HG03575 (cell line): ENCODE measurements at regions not wholly inside any gene's neighbourhood (a gene's known extent, or its start where the extent isn't known, plus 50 kb on each side); places are given as distances from the start of the nearest gene placed in this dataset.
"Not testable (repeated sequence)": the region's sequence is repeated elsewhere in the genome, so short reads cannot be mapped to it uniquely, and the experiment has no call there.

Source experiments
- ATAC-seq: cut with Tn5 transposase; IDR thresholded peaks from one replicate; pipeline ENCODE4 v1.9.1; 2021; ENCODE audit not compliant: unreplicated experiment, insufficient number of reproducible peaks, low FRiP score; ENCODE audit errors: extremely low read depth

- no peak for ATAC-seq
Measured at GRCh38 chr1:212495766-212496494, 63.2 kb downstream of the NENF start.

GRCh38 chr1:212496682-212497081, 64.0 kb downstream of the NENF start:
- ATAC-seq: no peak

GRCh38 chr1:212497553-212497952, 64.8 kb downstream of the NENF start:
- ATAC-seq: no peak

- no peak for ATAC-seq
Measured at GRCh38 chr1:212498283-212499040, 65.7 kb downstream of the NENF start.

DNA sequence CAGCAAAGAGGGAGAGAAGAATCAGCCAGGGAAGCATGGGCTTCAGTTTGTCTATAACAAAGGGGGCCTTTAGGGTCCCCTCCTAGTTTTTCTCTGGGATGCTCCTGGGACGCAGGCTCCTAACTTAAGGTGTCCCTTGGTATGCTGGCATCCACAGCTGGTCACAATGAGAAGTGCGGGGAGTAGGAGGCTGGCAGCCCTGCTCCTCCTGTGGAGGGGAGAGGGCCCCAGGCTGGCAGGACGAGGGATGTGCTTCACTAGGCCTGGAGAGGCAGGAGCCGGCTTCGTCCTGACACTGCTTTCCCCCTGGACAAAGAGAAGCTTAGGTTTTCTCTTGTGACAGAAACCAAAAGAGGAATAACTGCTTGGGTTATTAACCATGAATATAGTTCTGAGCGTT, 67.6 kb downstream of the NENF start:
- no peak for ATAC-seq

DNA sequence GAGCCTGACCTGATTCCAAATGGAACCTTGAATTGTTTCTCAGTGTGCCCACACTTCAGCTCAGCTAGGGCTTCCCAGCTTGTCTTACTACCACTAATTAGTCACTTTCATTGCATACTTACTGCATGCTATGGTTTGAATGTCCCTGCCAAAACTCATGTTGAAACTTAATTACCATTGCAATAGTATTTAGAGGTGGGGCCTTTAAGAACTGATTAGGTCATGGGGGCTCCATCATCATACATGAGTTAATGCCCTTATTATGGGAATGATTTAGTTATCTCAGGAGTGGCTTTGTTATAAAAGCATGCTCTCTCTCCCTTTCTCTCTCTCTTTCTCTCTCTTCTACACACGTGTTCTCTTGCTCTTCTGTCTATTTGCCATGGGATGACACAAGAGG, 68.3 kb downstream of the NENF start:
- ATAC-seq: no peak

DNA sequence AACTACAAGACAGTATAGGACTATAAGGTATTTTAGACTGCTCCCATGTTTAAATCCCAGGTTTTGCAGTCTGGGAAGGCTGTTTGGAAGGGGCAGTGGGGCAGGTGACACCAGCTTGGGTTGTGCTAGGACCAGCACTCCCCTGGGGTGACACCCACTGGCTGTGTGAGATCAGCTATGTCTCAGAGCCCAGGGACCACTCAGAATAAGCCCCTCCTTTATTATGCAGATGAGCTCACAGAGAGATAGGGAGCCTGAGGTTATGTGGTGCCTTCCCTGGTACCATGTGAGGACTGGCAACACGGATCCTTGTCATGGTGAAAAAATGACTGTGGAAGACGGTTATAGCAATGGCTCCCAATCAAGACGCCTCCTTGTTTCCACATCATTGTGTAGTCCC, 71.0 kb downstream of the NENF start:
- ATAC-seq: no peak

DNA sequence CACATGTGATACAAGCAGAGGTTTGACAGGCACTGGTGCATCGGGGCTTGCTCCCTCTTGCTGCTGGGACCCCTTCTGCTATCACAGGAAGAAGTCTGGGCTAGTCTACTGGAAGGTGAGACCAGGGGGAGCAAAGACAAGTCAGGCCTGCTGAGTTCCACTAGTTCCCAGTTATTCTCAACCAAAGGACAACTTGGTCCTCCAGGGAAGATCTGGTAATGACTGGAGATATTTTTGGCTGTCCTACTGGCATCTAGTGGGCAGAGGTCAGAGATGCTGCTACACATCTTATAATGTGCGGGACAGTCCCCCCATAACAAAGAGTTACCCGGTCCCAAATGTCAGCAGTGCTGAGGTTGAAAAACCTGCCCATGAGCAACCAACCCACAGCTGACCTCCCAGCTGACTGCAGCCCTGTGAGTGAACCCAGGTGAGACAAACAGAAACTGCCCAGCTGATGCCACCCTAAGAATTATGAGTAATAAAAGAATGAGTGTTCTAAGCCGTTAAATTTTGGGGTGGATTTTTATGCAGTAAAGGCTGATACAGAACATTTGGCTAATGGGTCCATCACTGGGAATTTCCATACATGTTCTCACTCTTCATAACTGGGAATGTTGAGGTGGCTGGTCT, 71.6 kb downstream of the NENF start:
- no peak for ATAC-seq

DNA sequence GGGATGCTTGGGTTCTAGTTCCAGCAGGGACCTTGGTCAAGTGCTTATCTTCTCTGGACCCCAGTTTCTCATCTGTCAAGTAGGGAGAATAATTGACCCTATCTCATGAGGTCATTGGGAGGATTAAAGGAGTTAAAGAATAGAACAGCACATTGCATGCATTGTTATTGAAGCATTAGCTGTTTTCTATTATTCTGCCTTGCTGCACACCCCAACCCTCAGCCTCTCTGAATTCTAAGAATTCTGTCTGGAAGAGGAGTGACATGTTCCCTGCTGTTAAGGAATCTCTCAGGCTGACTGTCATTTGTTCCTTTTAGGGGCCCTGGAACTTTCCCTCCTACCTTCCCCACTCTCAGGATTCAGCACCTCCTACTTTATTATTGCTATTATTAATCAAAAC, 73.9 kb downstream of the NENF start:
- ATAC-seq: no peak

DNA sequence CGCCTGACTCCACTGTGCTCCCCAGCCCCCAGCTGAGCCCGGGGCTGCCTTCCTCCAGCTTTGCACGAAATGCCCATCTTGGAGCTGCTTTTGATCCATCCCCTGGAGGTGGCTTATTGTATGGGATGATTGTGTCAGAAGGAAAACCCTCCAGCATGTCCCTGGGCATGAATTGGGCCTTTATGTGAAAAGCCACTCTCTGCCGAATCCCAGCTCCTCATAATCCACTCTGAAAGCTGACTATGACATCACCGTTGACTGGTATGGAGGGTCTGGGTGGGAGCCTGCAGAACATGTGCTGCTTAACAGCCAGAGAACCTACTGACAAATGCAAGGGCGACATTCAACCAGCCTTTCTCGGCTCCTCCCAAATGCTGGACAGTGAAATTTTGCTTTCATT, 74.6 kb downstream of the NENF start:
- no peak for ATAC-seq

DNA sequence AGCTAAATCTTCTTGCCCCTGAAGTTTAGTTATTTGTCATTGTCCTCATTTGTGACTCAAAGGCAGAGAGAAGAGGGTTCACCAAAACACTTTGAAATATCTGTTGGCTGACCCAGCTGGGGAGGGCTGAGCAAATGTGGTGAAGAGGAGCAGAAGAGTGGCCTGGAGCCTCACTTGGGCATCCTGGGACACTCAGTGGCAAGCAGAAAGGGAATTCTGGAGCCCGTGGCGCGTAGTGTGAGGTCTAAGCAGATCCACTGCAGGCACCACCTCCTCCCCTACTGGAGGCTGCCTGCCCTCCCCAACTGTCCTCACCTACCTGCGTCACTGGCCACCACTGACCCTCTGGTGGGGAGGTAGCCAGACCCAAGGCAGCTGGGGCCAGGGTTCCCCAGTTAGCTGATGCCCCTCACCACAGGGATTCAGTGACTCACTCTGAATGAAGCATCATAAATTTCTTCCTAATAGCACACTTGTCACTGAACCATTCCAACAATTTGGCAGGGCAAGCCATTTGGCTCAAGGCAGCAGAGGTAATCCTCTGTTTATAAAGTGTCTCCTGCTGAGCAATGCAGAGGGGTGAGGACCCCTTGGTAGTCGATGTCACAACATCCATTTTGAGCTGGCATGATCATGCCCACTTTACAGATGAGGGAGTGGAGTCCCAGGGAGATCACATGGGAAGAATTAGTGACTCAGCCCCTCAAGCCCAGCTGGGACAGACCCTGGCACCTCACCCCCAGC, 80.3 kb downstream of the NENF start:
- ATAC-seq: no peak

- ATAC-seq: no peak
Measured at GRCh38 chr1:212513586-212513985, 80.9 kb downstream of the NENF start.

DNA sequence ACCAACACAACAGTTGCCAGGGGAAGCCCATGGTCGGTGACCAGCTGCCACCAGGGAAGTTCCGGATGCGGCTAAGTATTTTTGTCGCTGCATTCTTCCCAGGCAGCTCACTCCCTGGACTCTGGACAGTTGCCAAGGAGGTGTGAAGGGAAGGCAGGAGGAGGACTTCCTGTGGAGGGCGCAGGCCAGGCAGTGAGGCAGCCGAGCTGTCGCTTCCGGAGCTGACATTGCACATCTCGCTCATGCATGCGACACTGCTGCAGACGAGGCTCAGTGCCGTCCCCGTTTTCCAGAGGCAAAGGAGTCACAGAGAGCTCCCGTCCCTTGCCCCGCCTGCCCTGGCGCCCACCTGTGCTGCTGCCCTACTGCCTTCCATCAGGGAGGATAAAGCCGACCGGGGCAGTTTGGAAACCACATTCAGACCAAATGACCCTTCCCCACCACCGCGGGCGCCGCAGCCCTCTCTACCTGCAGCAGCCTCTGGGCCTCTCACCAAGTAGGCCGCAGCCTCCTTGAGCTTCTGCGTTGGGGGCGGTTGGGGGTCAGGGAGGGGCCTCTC, 81.4 kb downstream of the NENF start:
- ATAC-seq: no peak

- no peak for ATAC-seq
Measured at GRCh38 chr1:212514782-212515181, 82.1 kb downstream of the NENF start.

- no peak for ATAC-seq
Measured at GRCh38 chr1:212515329-212515760, 82.6 kb downstream of the NENF start.

- ATAC-seq: not testable (repeated sequence)
Measured at GRCh38 chr1:212516012-212516411, 83.3 kb downstream of the NENF start.

DNA sequence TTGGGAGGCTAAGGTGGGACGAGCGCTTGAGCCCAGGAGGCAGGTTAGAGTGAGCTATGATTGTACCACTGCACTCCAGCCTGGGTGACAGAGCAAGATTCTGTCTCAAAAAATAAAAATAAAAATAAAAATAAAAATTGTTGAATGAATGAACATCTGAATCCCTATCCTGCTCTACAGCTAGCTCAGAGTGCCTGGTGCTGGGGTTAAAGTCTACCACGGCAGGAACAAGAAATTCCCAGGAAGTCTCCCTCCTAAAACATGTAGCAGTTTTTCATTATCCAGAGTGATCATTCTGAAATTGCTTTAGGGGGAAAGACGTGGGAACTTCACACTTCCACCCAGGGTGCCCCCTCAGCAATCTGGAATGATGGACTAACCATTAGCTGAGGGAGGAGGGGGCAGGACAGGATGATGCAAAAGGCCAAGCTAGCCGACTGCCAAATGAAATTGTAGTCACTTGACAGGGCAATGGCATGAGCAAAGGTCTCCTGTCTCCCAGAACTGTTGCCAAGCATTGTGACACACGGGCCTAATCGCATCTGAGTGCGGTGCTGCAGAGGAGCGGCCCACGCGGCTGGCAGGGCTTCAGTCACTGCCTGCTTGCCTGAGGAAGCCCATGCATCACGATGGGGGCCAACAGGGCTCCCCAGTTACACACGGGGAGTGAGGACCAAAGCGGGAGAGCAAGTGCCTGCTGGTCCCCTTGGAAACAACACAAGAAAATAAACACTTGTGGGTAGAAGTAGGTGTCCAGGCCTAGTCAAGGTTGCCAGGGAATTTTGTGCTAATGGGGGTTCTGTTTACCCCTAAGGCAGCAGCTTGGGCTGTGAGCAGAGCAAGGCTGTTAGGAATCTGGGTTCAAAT, 85.7 kb downstream of the NENF start:
- ATAC-seq: no peak

- ATAC-seq: no peak
Measured at GRCh38 chr1:212519131-212519530, 86.4 kb downstream of the NENF start.
